Stimulated activated CD8-positive, alpha-beta memory T cell treated with anti-CD3 and anti-CD28 coated beads, Interleukin-4, amount 100 ng/mL, for 48 hours (primary cell): ENCODE measurements at regions not wholly inside any gene's neighbourhood (a gene's known extent, or its start where the extent isn't known, plus 50 kb on each side); places are given as distances from the start of the nearest gene placed in this dataset.

Experiments used
- DNase-seq: peaks from one replicate; pipeline ENCODE4 v3.0.0-alpha.2; 2020

DNA sequence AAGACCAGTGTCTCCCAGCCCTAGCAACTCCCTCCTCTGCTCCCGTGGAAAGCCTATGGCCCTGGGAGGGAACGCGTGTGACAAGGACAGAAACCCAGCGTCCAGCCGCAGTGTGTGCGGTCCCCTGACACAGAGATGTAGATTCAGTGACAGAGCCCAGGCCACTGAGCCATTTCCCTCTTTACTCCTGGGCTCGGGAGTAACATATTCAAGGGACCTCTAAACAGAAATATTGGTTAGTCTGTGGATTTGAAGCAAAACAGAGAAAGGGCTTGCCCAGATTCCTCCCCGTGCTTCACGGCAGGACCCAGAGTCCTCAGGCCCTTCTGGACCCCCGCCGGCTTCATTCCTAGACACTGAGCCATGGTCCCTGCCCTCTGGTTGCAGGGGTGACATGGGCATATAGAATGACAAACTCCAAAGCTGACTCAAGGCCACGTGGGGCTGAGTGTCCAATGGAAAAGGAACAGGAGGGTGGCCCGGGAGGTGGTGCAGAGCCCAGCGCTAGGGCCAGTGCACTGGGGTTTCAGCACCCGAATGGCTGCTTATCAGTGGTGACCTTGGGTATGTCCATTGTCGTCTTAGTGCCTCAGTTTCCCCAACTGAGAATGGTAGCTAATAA is 248.2 kb downstream of the QKI start:
- DNase-seq: no peak

DNA sequence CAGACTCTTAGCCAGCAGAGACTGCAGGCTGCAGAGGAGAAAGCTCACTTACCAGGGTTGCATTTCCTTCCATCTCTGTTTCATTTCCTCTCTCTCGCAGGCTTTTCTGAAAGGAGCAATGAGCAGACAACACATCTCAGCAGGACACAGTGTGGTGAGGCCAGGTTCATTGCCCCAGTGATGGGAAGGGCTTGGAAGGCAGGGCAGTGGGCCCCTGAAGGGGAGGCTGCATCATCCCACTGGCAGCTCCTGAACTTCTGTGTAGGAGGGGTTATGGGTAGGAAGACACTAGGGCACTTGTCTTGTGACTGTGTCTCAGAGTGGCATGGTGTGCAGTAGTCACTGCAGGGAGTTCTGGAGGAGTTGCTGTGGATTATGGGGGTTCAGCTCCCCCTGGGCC is 246.8 kb downstream of the QKI start:
- DNase-seq: no peak

DNA sequence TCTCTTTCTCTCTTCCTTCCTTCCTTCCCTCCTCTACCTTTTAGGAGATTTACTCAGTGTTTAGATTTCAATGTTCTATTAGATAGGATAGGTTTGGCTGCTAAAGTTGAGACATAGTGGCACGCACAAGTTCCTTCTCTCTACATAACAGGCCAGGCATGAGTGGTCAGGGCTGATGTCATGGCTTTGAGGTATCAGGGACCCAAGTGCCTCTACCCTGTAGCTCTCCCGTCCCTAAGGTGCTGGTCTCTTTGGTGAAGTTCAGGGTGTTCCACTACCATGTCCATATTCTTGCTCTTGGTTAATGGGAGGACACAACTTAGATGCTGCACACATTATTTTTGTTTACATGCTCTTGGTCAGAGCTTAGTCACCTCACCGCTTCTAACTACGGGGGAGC is 245.3 kb downstream of the QKI start:
- DNase-seq: no peak

DNA sequence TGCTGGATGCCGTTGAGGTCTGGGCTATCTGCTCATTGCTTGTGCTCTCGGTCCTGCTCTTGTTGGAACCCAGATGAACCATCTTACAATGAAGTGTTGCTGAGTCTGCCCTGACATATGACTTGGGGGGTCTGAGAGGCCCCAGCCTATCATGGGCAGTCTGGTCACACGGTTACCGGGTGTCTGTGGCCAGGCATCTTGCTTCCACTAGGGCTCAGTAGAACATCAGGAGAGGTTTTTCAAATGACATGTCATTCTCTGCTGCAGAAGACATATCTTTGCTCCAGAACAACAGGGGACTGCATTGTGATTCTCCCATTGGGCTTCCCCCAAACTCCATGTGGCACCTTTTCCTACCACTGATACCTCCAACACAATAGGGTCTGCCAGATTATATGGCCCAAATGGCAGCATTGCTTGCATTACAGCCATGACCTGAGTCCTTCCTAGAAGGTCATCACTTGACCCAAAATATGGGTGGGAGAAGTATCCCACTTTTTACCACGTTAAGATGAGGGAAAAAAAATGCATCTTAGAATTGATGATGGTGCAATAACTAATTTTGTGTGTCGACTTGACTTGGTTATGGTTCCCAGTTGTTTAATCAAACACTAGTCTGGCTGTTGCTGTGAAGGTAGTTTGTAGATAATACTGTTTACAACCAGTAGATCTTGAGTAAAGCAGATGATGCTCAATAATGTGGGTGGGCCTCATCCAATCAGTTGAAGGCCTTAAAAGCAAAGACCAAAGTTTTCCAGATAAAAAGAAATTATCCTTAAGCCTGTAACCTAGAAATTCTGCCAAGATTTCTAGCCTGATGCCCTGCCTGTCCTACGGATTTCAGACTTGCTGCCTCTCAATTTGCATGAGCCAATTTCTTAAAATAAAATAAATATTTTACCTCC is 241.0 kb downstream of the QKI start:
- DNase-seq: no peak

DNA sequence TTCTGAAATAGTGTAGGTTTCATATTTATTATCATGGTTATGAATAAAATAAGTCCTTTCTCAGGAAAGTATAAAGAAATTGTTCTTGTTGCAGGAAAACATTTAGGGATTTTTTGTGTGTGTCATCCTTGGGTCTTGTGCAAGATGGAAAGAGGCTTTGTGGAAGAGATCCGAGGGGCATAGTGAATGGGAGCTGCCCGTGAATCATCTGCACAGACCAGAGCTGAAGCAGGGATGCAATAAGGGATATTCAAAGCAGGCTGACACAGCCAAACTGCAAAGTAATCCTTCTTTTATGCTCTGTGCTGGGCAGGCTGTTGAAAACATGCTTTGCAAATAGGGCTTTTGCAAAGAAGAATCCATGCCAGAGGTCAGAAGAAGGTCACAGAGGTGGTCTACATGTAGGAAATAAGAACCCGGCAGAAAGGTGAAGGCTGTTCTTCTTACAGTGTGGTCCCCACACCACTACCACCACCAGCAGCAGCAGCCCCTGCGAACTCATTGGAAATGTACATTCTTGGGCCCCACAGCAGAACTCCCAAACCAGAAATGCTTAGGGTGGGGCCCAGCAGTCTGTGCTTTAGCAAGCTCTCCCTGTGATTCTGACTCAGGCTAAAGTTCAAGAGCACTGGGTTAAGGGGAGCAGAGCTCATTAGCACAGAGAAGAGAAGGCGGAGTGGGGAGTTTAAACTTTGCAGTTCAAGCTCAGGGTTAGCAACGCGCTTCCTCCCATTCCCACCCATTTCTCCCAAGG is 237.6 kb downstream of the QKI start:
- no peak for DNase-seq

DNA sequence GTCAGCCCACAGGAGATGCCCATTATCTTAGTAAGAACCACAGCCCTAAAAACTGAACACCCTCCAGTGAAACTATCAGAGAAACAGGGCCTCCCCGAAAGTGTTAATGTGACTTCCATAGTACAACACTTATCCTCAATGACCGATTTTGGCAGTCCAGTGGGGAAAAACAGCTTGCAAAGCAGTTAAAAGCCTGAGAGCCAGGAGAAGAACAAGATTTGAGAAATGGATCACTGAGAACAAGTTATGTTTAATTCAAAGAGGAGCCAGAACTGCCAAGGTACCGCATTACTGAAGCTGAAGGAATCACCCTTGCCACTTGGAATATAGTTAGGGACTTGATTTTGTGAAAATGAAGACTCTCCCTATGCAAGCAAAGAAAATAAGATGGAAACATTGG is 236.9 kb downstream of the QKI start:
- no peak for DNase-seq

DNA sequence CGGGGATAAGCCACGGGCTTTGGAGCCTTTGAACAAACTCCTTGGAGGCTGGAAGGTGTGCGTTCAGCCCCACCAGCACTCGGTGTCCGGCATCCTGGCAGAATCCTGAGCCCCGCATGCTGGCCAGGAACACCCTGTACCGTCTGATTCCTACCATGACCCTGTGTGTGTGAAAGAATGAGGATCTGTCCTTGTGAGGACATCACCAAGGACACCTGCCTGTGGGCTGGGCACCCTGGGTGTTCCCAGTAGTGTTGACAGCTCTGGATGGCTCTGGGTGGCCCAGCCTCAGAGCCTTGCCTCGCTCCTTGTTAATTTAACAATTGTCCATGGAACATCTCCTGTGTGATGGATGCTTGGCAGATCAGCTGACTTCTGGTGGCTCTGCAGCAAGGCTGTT is 234.3 kb downstream of the QKI start:
- no peak for DNase-seq

DNA sequence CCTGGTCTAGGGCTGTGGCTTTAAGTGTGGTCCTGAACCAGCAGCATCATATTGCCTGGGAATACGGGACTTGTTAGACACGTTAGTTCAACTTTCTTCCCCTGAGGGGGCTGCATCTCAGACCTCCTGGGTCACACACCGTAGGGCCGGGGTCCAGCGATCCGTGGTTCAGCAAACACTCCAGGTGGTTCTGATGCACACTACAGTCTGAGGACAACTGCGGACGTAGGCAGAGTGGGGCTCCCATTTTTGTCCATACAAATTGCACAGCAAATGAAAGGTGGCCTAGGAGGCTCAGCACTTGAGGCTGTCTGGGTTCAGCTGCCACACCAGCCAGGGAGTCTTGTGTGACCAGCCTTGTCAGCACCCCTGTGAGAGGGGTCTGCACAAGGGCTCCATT is 233.1 kb downstream of the QKI start:
- no peak for DNase-seq

DNA sequence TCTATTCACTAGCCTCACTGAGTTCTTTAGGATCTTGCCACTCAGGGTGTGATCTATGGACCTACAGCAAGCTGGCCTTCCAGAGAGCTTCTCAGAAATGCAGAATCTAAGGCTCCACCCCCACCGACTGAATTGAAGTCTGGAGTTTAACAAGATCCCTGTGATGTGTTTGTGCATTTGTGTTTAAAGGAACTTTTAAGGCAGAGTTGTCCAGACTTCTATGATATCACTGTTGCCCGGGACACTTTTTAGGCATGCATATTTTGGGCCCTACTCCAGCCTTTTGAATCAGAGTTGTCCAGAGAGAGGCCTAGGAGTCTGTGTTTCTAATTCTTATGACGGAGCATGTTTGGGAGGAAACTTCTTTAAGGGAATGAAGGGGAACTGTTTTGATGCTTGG is 232.3 kb downstream of the QKI start:
- no peak for DNase-seq

DNA sequence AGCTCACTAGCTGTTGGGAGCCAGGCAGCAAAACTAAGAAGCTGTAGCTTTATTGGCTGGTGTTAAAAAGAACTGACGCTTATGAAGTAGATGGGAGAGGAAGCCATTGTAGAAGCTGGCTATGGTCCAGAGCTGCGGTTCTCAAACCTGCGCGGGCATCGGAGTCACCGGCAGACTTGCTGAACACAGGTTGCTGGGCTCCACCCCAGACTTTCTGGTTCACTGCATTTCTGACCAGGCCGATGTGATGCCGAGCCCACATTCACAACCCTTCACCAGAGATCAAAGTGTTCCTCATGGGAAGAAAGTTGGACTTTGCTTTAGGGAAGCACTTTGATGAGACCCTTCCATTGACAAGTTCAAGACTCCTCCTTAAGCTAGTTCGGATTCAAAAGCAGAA is 231.6 kb downstream of the QKI start:
- DNase-seq: no peak

DNA sequence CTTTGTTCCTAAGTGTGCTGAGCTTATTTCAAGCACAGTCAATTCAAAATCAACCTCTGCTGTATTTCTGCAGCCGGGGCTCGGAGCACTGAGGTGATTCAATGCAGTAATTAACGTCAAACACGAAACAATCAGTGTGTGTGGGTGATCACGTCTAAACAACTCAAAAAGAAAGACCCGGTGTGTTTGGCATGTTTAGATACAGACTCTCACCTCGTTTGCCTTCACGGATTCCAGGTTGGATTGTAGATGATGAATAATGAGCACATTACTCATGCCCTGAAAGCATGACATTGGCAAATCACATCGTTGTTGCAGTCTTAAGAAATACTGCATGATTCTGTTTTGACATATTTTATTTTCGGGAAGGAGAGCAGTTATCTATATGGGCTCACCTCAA is 231.0 kb downstream of the QKI start:
- no peak for DNase-seq

DNA sequence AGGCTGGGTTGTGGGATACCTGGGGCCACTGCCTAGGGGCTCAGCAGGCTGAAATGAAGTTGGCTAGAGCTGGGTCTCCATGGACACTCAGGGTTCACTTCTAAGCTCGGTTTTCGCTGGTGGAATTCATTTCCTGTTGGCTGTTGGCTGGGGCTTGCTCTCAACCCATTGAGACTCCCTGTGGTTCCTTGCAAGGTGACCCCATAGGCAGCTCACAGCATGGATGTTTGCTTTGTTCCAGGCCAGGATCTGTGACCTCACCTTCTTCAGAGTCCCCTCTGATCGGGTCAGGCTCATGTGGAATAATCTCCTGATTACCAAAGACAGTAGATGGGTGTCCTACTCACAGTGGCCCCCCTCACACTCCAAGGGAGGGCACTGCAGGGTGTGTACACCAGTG is 229.3 kb downstream of the QKI start:
- no peak for DNase-seq

DNA sequence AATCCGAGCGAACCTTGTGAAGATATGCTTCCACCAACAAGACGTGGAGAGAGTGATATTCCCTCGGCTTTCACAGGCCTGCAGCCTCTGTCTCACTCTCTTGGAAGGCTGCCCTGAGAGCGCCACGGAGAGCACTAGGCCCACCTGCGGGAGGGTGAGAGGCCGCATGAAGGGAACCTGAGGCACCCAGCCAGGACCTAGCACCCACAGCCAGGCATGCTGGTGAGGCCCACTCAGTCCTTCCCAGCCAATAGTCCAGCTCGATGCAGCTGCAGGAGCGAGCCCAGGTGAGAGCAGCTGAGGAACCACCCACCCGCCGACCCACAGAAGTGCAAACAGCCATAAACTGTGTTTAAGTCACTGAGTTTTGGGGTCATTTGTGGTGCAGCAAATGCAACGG is 227.2 kb downstream of the QKI start:
- no peak for DNase-seq

DNA sequence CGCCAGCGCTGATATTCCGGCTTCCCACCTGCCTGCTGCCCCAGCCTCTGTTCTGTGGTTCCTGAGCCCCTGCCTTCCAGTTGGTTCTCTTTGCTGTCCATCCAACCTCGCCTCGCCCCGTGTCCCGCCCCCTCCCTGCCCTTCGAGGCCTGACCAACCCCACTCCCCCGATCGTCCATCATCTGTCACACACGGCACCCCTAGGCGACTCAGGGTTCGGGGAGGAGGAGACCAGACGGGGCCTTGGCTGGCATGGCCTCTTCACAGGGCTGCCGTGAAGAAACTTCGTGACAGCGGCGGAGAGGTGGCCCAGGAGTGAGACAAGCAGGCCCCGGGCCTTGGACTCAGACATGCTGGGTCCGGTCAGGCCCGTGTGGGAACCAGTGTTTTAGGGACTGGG is 226.1 kb downstream of the QKI start:
- no peak for DNase-seq

DNA sequence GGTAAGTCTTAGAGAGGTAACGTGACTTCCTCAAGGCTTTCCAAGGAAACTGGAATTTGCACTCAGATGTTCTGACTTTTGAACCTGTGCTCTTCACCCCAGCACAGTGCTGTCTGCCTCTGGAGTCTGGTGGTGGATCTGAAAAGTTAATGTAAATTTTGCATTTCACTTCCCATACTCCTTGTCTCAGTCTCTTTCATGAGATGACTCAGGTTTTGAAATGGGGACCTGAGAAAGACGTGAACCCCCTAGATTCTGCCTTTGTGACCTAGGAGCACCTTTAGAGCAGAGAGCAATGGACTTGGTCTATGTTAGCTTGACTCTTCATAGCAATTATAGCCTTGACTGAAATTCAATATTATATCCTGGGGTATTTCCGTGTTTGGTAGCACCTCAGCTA is 223.0 kb downstream of the QKI start:
- DNase-seq: no peak

DNA sequence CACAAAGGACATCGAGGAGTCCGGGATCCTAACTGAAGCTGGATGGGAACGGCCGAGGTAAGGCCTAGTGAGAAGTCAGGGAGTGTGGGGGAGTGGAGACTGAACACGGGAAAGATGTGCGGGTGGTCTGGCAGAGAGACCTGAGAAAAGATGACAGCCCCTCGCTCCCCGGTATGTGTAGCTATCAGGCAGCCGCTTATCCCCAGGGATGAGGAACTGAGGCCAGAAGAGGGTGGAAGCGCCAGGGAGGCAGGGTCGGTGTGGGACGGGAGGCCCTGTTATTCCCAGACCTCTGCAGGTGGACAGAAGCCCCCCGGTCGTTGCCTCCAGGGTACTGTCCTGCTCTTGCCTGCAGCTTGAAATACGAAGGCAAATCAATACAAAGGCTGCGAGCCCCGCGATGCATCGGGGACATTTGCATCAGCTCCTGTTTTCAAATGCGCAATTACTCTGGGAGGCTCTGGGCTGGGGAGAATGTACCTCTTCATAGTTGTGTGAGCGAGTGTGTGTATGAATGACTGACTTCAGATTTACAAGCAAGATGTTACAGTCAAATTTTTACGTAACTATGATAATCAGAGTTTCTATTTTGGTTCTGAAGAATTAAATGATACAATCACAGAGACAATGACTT is 221.3 kb downstream of the QKI start:
- DNase-seq: no peak

DNA sequence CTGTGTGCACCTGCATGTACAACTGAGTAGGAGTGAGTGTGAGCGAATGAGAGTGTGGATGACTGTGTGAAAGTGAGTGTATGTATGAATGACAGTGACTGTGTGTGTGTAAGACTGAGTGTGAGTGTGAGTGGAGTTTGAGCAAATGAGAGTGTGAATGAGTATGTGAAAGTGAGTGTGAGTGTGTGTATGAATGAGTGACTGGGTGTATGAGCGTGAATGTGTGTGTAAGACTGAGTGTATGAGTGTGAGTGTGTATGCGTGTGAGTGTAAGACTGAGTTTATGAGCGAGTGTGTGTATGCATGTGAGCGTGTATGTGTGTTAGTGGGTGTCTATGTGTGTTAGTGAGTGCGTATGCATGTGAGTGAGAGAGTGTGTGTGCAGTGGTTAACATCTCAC is 220.8 kb downstream of the QKI start:
- no peak for DNase-seq

DNA sequence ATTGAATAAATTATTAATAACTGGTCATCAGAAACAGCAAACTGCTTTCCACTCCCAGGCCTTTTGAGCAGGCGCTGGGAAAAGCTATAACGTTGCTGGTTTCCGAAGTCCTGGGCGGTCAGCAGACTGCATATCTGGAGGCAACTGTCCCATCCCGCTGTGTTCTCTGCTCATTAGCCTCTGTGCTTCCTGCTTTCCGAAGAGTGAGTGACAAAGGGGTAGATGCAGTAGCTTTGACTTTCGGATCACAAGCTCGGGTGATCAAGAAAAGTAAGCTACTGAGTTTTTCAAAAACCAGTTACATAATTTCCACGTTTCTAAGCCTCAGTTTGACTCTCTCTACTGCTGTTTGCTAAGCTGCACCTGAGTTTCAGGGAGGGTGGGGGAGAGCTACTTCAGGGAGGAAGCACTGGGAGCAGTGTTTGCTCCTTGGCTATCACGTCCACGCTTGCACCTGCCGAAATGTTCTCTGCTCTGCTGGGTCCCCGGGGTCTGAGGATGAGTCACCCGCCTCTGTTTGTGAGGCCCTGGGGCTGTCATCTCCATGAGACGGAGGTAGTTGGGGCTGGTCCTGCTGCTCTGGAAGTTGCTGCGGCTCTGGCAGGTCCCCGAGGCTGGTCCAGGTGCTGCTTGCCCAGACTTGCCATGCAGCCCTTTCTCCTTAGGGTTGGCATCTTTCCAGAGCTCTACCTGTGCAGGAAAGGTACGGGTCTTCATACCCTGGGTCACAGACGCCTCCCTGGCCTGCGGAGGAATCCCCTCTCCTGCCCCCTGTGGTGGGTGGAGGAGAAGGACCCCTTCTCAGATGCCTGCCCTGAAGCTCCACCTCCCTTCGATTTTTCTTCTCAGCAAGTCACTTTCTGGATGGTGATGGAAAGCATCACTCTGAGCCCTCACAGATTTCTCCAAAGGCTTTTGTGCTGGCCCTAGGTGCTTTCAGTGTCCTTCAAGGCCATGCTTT is 220.0 kb downstream of the QKI start:
- no peak for DNase-seq

DNA sequence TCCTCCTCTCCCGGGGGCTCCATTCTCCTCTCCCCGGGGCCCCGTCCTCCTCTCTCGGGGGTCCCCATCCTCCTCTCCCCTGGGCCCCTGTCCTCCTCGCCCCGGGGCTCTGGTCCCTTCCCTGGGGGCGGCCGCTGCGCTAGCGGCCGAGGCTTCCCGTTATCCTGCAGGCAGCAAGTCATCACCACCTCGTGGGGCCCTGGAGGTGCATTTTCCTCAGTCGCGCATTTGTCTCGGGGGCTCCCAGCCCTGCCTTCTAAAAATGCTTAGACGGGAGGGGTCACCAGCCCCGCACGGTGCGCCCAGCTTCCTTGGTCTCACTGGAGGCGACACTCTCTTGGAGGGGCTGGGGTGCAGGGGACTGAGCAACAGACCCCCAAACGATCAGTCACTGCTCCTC is 216.5 kb downstream of the QKI start:
- no peak for DNase-seq

DNA sequence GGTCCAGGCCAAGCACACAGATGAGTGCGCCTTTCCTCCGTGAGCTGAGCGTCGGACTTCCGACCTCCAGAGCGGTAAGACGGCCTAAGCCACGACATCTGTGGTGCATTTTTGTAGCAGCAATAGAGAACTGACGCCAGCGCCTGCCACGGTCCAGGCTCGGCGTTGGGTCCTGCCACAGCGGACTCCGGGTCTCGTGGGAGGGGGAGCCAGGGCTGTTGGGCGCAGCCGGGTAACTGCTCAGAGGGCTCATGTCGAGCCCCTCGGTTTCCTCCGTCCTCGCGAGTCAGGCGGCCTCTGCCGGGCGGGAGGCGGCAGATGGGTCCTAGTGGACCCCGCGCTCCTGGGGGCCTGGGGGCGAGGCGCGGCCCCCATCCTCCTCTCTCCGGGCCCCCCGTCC is 216.1 kb downstream of the QKI start:
- DNase-seq: no peak

DNA sequence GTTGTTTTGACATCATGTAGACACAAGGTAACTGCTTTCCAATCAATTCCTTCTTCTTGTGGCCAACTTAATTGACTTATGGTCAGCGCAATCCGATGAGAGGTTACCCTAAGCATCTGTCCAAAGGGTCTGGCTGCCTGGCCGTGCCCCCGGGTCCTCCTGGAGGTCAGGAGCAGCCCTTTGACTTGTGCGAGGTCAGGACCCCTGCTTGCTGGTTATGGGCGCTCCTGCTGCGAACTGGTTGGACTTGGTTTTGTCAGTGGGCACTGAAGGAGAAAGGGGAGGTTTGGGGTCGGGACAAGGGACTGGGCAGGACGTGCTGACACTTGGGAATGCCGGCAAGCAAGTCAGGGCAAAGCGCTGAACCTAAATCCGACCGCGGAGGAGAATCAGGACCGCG is 215.6 kb downstream of the QKI start:
- DNase-seq: no peak
